Heart left ventricle (tissue), 16 donors: ENCODE measurements at regions not wholly inside any gene's neighbourhood (a gene's known extent, or its start where the extent isn't known, plus 50 kb on each side); places are given as distances from the start of the nearest gene placed in this dataset.

Experiments used
- ATAC-seq, 4 donors: fragments of 200-7000 bp; cut with Tn5 transposase; one replicate each; pipeline ENCODE4 v1.9.1; 2020 to 2022; ENCODE audit warnings: moderate library complexity in 4 of 4, mild to moderate bottlenecking in 3 of 4, moderate number of reproducible peaks in 1 of 4
- DNase-seq, 5 donors: peaks; one replicate each; pipeline ENCODE4 v3.0.0-alpha.2; 2020
- H3K27ac ChIP-seq, 12 donors: fragments of 200-600 bp; sonication (generic) in 4 of 12; one replicate each; pipeline versions ENCODE4 v1.5.0 to v1.8.0; 2016 to 2022; ENCODE audit warnings: mild to moderate bottlenecking in 2 of 12
- H3K27me3 ChIP-seq, 9 donors: fragments of 200-600 bp; sonication (generic) in 2 of 9; one replicate each; pipeline versions ENCODE4 v1.5.1 to v1.8.0; 2016 to 2022; ENCODE audit warnings: mild to moderate bottlenecking in 3 of 9
- H3K36me3 ChIP-seq, 9 donors: fragments of 200-600 bp; sonication (generic) in 2 of 9; one replicate each; pipeline versions ENCODE4 v1.5.0 to v1.8.0; 2018 to 2022; ENCODE audit warnings: mild to moderate bottlenecking in 2 of 9
- H3K4me1 ChIP-seq, 12 donors: fragments of 200-600 bp; sonication (generic) in 4 of 12; one replicate each; pipeline versions ENCODE4 v1.5.0 to v1.8.0; 2016 to 2022; ENCODE audit warnings: mild to moderate bottlenecking in 3 of 12
- H3K4me3 ChIP-seq, 12 donors: fragments of 200-600 bp; sonication (generic) in 4 of 12; one replicate each; pipeline versions ENCODE4 v1.5.0 to v1.8.0; 2017 to 2022; ENCODE audit warnings: mild to moderate bottlenecking in 9 of 12, moderate library complexity in 4 of 12
- H3K9me3 ChIP-seq, 12 donors: fragments of 200-600 bp; sonication (generic) in 4 of 12; one replicate each; pipeline versions ENCODE4 v1.5.0 to v1.8.0; 2016 to 2022; ENCODE audit warnings: mild to moderate bottlenecking in 1 of 12
- CTCF ChIP-seq, 12 donors: fragments of 200-600 bp; sonication (generic) in 4 of 12; IDR thresholded peaks; one replicate each; pipeline versions ENCODE4 v1.5.0 to v1.8.0; 2018 to 2022; ENCODE audit warnings: antibody characterized with exemption in 12 of 12, mild to moderate bottlenecking in 5 of 12
- POLR2A ChIP-seq, 2 donors: fragments of 450-650 bp; IDR thresholded peaks; one replicate each; pipeline ENCODE4 v1.6.1; 2017; ENCODE audit warnings: antibody characterized with exemption in 2 of 2, mild to moderate bottlenecking in 2 of 2, moderate library complexity in 2 of 2
- WGBS, 4 donors: extraction: QIAGEN DNeasy Blood & Tissue Kit in 2 of 4; methylation state at CpG; one replicate each; pipeline versions ENCODE4 v1.1.5 to v1.1.7; 2013 to 2018; 5-methylcytosine and 5-hydroxymethylcytosine counted together
- intact Hi-C, 10 donors: fragments of 100-400 bp; cut with DNase I; formaldehyde crosslinking; loops; one replicate each; pipeline versions ENCODE4 v1.11.1 to v1.14.2; 2022
- donor health status: ischemic (EF 13 %, LVEDD 7.1; RV severe dilation, severe dysfunction).
- donor health status: healthy with polysubstance abuse.
- donor health status: DM: no; HTN: yes; CAD: no.
- donor health status: DM: no; HTN: no; CAD: no.
- donor health status: ischemic (EF 25% LVEDD 6.9; RV normal size, moderate dysfunction).
- donor health status: ischemic (EF 25% LVEDD 5.7; RV mildly dilated, moderate dysfunction).
- donor health status: healthy.
- donor health status: DM: yes; HTN: yes; CAD: no.
- donor health status: ischemic (EF 35%, LVEDD 5.7; RV mildly dilated, moderate dysfunction).
- donor health status: nonischemic (EF 11% LVEDD 7.7; RV severe dilation, severe dysfunction).
- donor health status: DM: yes; HTN: yes; CAD: no.
- donor health status: PGD.
- donor health status: ischemic (EF 29% LVEDD 5.4; RV normal size, mild dysfunction).
- donor health status: nonischemic (EF 23%, LVEDD 6.1; RV moderate dilation, normal function).

- ATAC-seq (no peak), DNase-seq (no peak)
- H3K36me3 ChIP-seq, result no peaks in the 10 kb centered on the region
- TF ChIP-seq POLR2A (IDR thresholded peaks at IDR 0.05) (no peak), CTCF (IDR thresholded peaks at IDR 0.05) (no peak)
- WGBS, 4 donors, result 94 to 96% (median 95%) methylated on average over 9 of the region's 9 CpGs
- H3K9me3 ChIP-seq, result no peaks in the 10 kb centered on the region
- peaks cover 0 to 37% (median 21%) of the 10 kb centered on the region in 12 donors for H3K4me1 ChIP-seq
- no peaks in the 10 kb centered on the region for H3K27me3 ChIP-seq
- H3K27ac ChIP-seq, result no peak overlapping the region
- intact Hi-C loops, result no loop called here
- H3K4me3 ChIP-seq, result no peak overlapping the region
These were observed 100.6 kb upstream of the KLF13 start for GRCh38 chr15:31226021-31226420.

GRCh38 chr15:31227235-31227634 is 99.4 kb upstream of the KLF13 start:
- Histone ChIP-seq H3K4me3 (no peak overlapping the region), H3K9me3 (no peaks in the 10 kb centered on the region), H3K27ac (no peak overlapping the region), H3K27me3 (no peaks in the 10 kb centered on the region), H3K36me3 (no peaks in the 10 kb centered on the region), H3K4me1 (peaks cover 0 to 30% (median 21%) of the 10 kb centered on the region in 12 donors)
- no peak for DNase-seq
- no peak for TF ChIP-seq POLR2A (IDR thresholded peaks at IDR 0.05)
- TF ChIP-seq CTCF (IDR thresholded peaks at IDR 0.05), result no peak
- ATAC-seq, result no peak
- intact Hi-C loops, result no loop called here
- WGBS, 4 donors, result 87 to 93% (median 92%) methylated on average over 2 of the region's 2 CpGs

GRCh38 chr15:31228011-31228484 is 98.6 kb upstream of the KLF13 start:
- DNase-seq, result no peak
- H3K9me3 ChIP-seq, result no peaks in the 10 kb centered on the region
- intact Hi-C loops, result no loop called here
- H3K4me3 ChIP-seq, result no peak overlapping the region
- 74 to 86% (median 79%) methylated on average over 7 of the region's 7 CpGs for WGBS, 4 donors
- H3K4me1 ChIP-seq, result peaks cover 0 to 22% (median 18%) of the 10 kb centered on the region in 12 donors
- no peaks in the 10 kb centered on the region for H3K27me3 ChIP-seq
- no peaks in the 10 kb centered on the region for H3K36me3 ChIP-seq
- no peak overlapping the region for H3K27ac ChIP-seq
- no peak for ATAC-seq
- TF ChIP-seq CTCF (IDR thresholded peaks at IDR 0.05) (no peak), POLR2A (IDR thresholded peaks at IDR 0.05) (no peak)

GRCh38 chr15:31228980-31229826 is 97.4 kb upstream of the KLF13 start:
- Histone ChIP-seq H3K4me1 (peaks cover 0 to 20% (median 7%) of the 10 kb centered on the region in 12 donors), H3K27me3 (no peaks in the 10 kb centered on the region), H3K9me3 (no peaks in the 10 kb centered on the region), H3K36me3 (no peaks in the 10 kb centered on the region), H3K4me3 (no peak overlapping the region), H3K27ac (no peak overlapping the region)
- 68 to 92% (median 70%) methylated on average over 7 to 8 of the region's 8 CpGs for WGBS, 4 donors
- peak in 3 of 4 donors; percentile 35 to 80 (median 41) for ATAC-seq
- DNase-seq, result peak in 1 of 5 donors; percentile 51
- TF ChIP-seq POLR2A (IDR thresholded peaks at IDR 0.05) (no peak), CTCF (IDR thresholded peaks at IDR 0.05) (no peak)
- intact Hi-C loops, result no loop called here
